ENCODE measurements at regions not wholly inside any gene's neighbourhood (a gene's known extent, or its start where the extent isn't known, plus 50 kb on each side); places are given as distances from the start of the nearest gene placed in this dataset.

- intact Hi-C loops (cut with DNase I): no loop called here
- ATAC-seq (no peak), DNase-seq (no peak)
These were observed 80.3 kb upstream of the ETS2 start for GRCh38 chr21:38725196-38726157.

GRCh38 chr21:38726482-38726881 is 79.2 kb upstream of the ETS2 start:
- DNase-seq (no peak), ATAC-seq (no peak)
- intact Hi-C loops (cut with DNase I): no loop called here

DNA sequence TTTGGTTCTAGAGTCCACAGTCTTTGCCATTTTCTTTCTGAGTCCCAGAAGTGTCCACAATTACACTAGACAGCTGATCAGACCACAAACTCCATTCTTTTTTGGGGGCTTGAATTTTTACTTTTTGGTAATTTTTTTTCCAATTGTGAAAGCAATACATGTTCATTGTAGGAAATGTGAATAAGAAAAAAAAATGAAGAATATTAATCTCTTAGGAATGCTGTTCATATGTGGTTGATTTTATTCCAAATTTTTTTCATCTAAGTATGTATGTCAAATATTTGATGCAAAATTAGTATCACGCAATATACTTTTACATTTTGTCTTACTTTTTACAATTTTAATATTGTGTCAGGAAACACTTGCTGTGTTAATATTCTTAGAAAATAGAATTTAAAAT is 76.4 kb upstream of the ETS2 start:
- intact Hi-C loops (cut with DNase I): no loop called here

GRCh38 chr21:38729754-38730379 is 75.9 kb upstream of the ETS2 start:
- intact Hi-C loops (cut with DNase I): loop anchor here in 1 of 2 donors (5.0 to 10.0 kb wide), 2 partner anchors 75 to 223 kb away; partner anchors contain the start of gene ETS2
- ATAC-seq: no peak
- no peak for DNase-seq

More for the DNA sequence above, 76.4 kb upstream of the ETS2 start:
- DNase-seq: no peak
- ATAC-seq: no peak

GRCh38 chr21:38733972-38734546 is 71.7 kb upstream of the ETS2 start:
- DNase-seq: peak; percentile 88
- peak; percentile 93 to 95 for ATAC-seq
- intact Hi-C loops (cut with DNase I): loop anchor here (1.0 to 10.0 kb wide), 6 partner anchors 71 to 405 kb away; partner anchors contain the start of gene ETS2 (in 1 of the 2)

GRCh38 chr21:38734646-38735365 is 70.9 kb upstream of the ETS2 start:
- ATAC-seq (no peak), DNase-seq (no peak)
- intact Hi-C loops (cut with DNase I): loop anchor here (1.0 to 10.0 kb wide), 6 partner anchors 70 to 404 kb away; partner anchors contain the start of gene ETS2 (in 1 of the 2)

DNA sequence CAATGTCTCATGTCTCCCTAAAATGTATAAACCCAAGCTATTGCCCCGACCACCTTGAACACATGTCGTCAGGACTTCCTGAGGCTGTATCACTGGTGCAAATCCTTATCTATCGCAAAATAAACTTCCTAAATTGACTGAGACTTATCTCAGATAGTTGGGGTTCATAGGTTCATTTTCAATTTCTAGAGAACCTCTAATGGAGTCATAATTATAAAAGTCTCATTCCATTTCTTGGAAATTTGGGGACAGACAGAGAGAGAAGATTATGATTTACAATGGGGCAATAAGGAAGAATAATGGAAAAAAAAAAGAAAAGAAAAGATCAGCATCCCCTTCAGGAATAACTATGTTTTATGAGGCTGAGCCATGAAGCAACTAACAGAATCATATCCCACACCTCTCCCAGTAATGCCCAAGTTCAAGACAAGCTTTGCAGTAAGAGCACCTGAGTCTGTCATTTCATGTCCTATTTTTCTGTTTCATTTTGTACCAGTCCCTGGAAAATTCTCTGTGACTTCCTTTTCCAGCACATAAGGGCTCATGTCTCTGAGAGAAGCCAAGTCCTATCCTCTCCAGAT is 70.0 kb upstream of the ETS2 start:
- no peak for ATAC-seq

GRCh38 chr21:38740090-38740489 is 65.6 kb upstream of the ETS2 start:
- ATAC-seq: no peak
- no peak for DNase-seq
- intact Hi-C loops (cut with DNase I): no loop called here

More for the DNA sequence above, 70.0 kb upstream of the ETS2 start:
- no peak for DNase-seq
- intact Hi-C loops (cut with DNase I): loop anchor here (2.0 to 10.0 kb wide), 3 partner anchors 69 to 403 kb away; partner anchors contain the start of gene ETS2 (in 1 of the 2)

- intact Hi-C loops (cut with DNase I): no loop called here
- ATAC-seq (no peak), DNase-seq (no peak)
These were observed 64.4 kb upstream of the ETS2 start for GRCh38 chr21:38741092-38741949.

- no peak for ATAC-seq
- intact Hi-C loops (cut with DNase I): no loop called here
- no peak for DNase-seq
These were observed 63.8 kb upstream of the ETS2 start for GRCh38 chr21:38741950-38742256.

DNA sequence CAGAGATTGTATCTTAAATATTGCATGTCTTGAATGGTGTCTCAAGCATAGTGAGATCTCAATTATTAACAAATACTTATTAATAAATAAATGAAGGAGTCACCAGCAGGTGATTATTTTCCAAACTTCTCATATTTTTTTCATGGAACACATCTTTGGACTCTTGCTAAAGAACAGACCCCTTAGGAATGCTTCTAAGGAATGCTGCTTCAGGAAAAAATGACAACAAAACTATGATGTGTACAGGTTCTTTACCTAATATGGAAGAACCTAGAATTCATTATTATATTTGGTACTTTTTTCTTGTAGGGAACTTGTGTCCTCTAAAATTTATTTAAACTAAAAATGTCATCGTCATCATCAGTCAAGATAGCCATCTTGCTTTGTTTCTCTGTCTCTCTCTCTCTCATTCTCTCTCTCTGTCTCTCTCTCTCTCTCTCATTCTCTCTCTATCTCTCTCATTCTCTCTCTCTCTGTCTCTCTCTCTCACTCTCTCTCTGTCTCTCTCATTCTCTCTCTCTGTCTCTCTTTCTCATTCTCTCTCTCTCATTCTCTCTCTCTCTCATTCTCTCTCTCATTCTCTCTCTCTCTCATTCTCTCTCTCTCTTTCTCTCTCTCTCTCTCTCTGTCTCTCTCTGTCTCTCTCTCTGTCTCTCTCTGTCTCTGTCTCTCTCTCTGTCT is 63.0 kb upstream of the ETS2 start:
- intact Hi-C loops (cut with DNase I): no loop called here
- ATAC-seq: no peak
- no peak for DNase-seq

GRCh38 chr21:38743772-38744529 is 61.8 kb upstream of the ETS2 start:
- intact Hi-C loops (cut with DNase I): no loop called here
- no peak for DNase-seq
- ATAC-seq: peak in 1 of 2 donors; percentile 57

- intact Hi-C loops (cut with DNase I): no loop called here
- ATAC-seq: no peak
- no peak for DNase-seq
These were observed 60.9 kb upstream of the ETS2 start for GRCh38 chr21:38744861-38745260.

GRCh38 chr21:38747810-38748209 is 57.9 kb upstream of the ETS2 start:
- intact Hi-C loops (cut with DNase I): no loop called here
- ATAC-seq: no peak

GRCh38 chr21:38751379-38752050 is 54.2 kb upstream of the ETS2 start:
- intact Hi-C loops (cut with DNase I): no loop called here
- DNase-seq: peak; percentile 85
- ATAC-seq: peak; percentile 78 to 83

More at GRCh38 chr21:38747810-38748209, 57.9 kb upstream of the ETS2 start:
- no peak for DNase-seq

GRCh38 chr21:38752051-38752505 is 53.7 kb upstream of the ETS2 start:
- DNase-seq: no peak
- intact Hi-C loops (cut with DNase I): no loop called here
- no peak for ATAC-seq
